RWPE1 (cell line): ENCODE measurements at regions not wholly inside any gene's neighbourhood (a gene's known extent, or its start where the extent isn't known, plus 50 kb on each side); places are given as distances from the start of the nearest gene placed in this dataset.

Experiments used
- CTCF ChIA-PET: fragments of 350-600 bp; sonication (Branson Sonifier 250); formaldehyde crosslinking; extraction: SDS; loops from one replicate; lab custom pipeline; 2021; lab: Yijun Ruan, JAX
- POLR2A ChIA-PET: fragments of 400-600 bp; formaldehyde crosslinking; extraction: SDS; loops from one replicate; lab custom pipeline; 2020; ENCODE audit warnings: antibody characterized with exemption; ENCODE audit not compliant: low non-redundant PET; lab: Yijun Ruan, JAX
- DNase-seq: peaks from one replicate; pipeline ENCODE4 v3.0.0; 2012; ENCODE audit warnings: low spot score
- H3K27ac ChIP-seq: fragments of 450-650 bp; 2 replicates; pipeline ENCODE4 v1.5.1; 2017
- TF ChIP-seq, protein P1 (sequence below): fragments of 450-650 bp; conservative IDR thresholded peaks from 2 replicates; pipeline ENCODE4 v1.5.1; 2017; ENCODE audit warnings: low read depth, mild to moderate bottlenecking

DNA sequence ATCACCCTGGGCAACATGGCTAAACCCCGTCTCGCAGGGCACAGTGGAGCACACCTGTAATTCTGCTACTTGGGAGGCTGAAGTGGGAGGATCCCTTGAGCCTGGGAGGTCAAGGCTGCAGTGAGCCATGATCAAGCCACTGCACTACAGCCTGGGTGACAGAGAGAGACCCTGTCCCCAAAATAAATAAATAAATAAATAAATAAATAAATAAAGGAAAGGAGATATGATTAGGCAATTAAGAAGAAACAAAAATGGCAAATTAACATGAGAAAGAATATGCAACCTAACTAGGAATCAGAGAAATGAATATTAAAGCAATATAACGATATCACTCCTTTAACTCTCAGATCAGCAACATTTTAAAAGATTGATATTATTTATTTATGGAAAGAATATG lies 92.3 kb downstream of the C1D start:
- no peak overlapping the region for H3K27ac ChIP-seq
- ChIA-PET CTCF (no interaction called here), POLR2A (no interaction called here)
- DNase-seq, result no peak
- TF ChIP-seq, protein P1, sequence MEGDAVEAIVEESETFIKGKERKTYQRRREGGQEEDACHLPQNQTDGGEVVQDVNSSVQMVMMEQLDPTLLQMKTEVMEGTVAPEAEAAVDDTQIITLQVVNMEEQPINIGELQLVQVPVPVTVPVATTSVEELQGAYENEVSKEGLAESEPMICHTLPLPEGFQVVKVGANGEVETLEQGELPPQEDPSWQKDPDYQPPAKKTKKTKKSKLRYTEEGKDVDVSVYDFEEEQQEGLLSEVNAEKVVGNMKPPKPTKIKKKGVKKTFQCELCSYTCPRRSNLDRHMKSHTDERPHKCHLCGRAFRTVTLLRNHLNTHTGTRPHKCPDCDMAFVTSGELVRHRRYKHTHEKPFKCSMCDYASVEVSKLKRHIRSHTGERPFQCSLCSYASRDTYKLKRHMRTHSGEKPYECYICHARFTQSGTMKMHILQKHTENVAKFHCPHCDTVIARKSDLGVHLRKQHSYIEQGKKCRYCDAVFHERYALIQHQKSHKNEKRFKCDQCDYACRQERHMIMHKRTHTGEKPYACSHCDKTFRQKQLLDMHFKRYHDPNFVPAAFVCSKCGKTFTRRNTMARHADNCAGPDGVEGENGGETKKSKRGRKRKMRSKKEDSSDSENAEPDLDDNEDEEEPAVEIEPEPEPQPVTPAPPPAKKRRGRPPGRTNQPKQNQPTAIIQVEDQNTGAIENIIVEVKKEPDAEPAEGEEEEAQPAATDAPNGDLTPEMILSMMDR, result no peak

DNA sequence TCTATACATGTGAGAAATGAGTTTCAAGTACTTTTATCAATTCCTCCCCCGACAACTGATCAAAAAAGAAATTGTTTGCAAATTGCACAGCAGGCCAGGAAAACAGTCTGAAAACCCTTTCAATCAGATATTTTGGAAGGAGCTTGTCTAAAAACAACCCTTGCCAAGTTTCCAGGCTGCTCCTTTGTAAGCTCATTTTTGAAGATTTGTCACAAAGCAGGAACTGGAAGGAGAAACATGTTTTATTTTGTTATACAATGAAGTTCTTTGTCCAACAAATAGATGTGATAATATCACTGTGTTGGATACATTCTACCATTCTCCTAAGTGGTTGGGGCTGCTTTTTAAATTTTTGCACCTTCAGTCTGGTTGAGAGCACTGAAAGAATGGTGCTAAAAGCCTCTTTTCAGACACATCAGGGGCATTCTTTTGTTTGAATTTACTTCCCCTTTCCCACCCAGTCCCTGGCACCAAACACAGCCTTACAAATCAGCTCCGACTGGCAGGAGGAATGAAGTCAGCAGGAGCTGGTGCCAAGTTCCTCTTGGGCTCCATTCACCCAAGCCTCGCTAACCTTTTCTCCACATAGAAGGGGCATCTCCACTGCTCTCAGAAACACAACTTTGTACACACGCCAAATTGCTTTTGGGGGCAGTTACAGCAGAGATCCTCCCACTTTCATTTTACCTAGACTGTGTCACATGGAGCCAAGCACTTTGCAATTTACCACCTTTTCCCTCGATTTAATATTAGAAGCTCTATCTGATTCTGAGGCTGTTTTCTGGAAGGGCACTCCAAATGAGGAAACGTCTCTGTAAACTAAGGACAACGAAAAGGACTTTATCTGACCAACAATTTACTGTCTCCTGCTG lies 88.0 kb downstream of the C1D start:
- TF ChIP-seq, protein P1, result no peak
- POLR2A ChIA-PET, result no interaction called here
- peak overlapping the region; percentile 37; the same call in 1 of the 2 replicates for H3K27ac ChIP-seq
- DNase-seq, result no peak
- CTCF ChIA-PET, result interaction anchor here (0.6 to 0.8 kb wide), 2 partner anchors 11 to 33 kb away, joined by 3 read pairs; no protein-coding TSS in a partner anchor

DNA sequence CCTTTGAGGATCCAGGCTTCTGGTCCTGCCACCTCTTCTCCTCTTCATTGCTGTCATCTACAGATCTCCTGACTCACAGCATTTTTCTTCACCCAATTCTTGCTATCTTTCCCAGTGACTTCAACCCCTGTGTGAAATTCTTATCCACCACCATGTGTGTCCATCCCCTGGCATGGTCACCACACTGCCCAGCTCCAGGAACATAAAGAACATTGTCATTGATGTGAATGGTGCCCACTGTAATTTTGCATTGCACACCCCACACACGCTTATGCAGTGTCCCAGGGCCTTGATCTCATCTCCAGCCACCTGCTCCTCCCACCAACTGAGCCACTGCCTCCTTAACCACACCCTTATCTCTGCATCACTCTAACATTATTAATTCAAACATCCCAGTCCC lies 85.3 kb downstream of the C1D start:
- no peak for DNase-seq
- TF ChIP-seq, protein P1, result no peak
- ChIA-PET POLR2A (no interaction called here), CTCF (no interaction called here)
- no peak overlapping the region for H3K27ac ChIP-seq

DNA sequence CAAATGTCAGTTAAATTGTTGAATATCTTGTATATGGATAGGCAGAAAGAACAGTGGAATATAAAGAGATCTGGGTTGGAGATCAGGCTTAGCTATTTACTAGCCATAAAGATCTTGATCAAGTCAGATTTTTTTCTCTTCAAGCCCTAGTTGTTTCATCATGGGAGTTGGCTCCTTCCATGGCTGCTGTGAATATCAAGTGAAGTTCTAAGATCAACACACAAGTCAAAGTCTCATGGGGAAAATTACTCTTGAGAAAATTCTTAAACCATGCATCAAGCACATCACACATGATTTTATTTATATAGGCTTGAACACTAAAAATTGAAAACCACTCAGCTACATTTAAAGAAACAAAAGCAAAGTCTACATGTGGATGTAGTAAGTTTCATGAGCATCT lies 79.8 kb downstream of the C1D start:
- no peak overlapping the region for H3K27ac ChIP-seq
- DNase-seq, result no peak
- TF ChIP-seq, protein P1, result no peak
- ChIA-PET CTCF (no interaction called here), POLR2A (no interaction called here)

DNA sequence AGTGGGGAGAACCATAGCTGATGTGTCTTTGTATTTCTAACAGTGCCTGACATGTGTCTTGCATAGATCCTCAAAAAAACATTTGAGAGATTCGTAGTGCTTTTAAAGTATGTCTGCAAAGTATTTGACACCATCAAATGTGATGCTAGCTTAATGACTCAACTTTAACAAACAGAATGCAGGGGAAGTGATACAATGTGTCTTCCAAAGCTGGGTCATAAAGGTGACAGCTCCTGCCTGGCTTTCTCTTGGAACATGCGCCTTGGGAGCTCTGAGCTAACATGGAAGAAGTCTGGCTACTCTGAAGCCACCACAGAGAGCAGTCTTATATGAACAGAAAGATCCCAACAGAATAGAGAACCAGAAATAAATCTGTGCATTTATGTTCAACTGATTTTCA lies 78.2 kb downstream of the C1D start:
- no peak overlapping the region for H3K27ac ChIP-seq
- DNase-seq, result no peak
- POLR2A ChIA-PET, result no interaction called here
- CTCF ChIA-PET, result interaction anchor here (1.2 kb wide), 1 partner anchor 9 kb away, joined by 3 read pairs; no protein-coding TSS in a partner anchor
- TF ChIP-seq, protein P1, result no peak

DNA sequence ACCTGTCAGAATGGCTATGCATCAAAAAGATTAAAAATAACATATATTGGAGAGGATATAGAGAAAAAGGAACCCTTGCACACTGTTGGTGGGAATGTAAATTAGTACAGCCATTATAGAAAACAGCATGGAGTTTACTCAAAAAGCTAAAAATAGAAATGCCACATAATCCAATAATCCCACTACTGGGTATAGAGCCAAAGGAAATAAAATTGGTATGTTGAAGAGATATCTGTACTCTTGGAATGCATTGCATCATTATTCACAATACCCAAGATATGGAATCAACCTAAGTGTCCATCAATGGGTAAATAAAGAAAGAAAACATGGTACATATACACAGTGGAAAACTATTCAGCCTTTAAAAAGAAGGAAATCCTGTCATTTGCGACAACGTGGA lies 77.2 kb downstream of the C1D start:
- POLR2A ChIA-PET, result no interaction called here
- TF ChIP-seq, protein P1, result no peak
- CTCF ChIA-PET, result interaction anchor here (1.2 kb wide), 1 partner anchor 10 kb away, joined by 3 read pairs; no protein-coding TSS in a partner anchor
- no peak overlapping the region for H3K27ac ChIP-seq
- DNase-seq, result no peak
